ENCODE measurements at regions not wholly inside any gene's neighbourhood (a gene's known extent, or its start where the extent isn't known, plus 50 kb on each side); places are given as distances from the start of the nearest gene placed in this dataset.

DNA sequence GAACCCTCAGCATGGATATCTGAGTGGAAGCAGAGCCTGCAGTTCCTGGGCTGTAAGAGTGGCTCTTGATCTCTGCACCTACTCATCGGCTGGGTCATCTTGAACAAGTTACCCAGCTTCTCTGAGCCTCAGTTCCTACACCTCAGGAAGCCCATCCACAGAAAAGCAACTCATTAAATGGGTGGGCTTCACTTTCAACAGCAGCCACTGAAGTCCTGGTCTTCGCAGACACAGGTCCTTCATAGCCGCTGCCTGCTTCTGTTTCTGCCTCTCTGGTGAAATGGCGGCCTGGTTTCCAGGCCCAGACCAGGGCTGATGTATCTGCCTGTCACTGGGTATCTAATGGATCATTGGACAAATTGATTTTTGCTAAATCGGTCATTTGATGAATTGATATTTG lies 571.4 kb downstream of the PTPRU start:
- peak; percentile 17 for DNase-seq

DNA sequence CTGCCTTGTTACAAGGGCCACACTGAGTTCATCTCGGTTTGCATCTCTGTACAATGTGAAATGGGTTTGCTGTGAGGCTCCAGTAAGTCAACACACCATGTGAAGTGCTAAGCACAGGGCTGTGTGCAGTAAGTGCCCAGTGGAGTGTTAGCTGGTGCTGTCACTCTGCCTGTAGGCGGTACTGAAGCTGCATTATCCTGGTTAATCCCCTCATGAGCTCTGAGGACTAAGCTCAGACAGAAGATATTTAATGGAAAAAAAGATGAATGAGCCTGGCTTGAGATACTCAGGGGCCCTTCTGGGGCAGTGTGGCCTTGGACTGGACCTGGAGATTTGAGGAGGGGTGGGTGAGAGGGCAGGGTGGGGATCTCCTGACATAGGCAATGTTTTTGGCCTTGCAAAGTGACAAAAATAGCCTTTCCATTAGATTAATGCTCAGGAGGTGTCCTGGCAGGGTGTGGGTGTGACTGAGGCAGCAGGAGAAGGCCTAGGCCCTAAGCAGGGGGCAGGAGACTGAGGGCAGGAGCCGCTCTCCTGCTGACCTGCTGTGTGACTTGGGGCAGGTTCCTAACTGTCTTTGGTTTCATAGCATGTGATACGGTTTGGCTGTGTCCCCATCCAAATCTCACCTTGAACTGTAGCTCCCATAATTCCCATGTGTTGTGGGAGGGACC lies 570.5 kb downstream of the PTPRU start:
- no peaks in the 10 kb centered on the region for H3K27me3 ChIP-seq (ENCODE audit: control insufficient read depth, insufficient read depth, low read length, poor library complexity, severe bottlenecking)
- H3K27me3 Mint-ChIP-seq (ENCODE audit: insufficient read depth), result no peaks in the 10 kb centered on the region

More for the DNA sequence above, 571.4 kb downstream of the PTPRU start:
- Histone ChIP-seq H3K4me1 (ENCODE audit: control insufficient read depth, insufficient read depth, low read length) (peaks cover 10% of the 10 kb centered on the region), H3K27me3 (ENCODE audit: control insufficient read depth, insufficient read depth, low read length, poor library complexity, severe bottlenecking) (no peaks in the 10 kb centered on the region), H3K9me3 (ENCODE audit: control insufficient read depth, low read length) (no peaks in the 10 kb centered on the region), H3K27ac (ENCODE audit: low read depth, low read length) (no peak overlapping the region), H3K4me3 (ENCODE audit: low read length) (no peak overlapping the region), H3K36me3 (ENCODE audit: control insufficient read depth, insufficient read depth, low read length) (no peaks in the 10 kb centered on the region), H3K9ac (ENCODE audit: extremely low read depth, low read length, poor library complexity, severe bottlenecking) (no peak overlapping the region)
- Mint-ChIP-seq H3K4me1 (peaks cover 40% of the 10 kb centered on the region), H3K4me3 (no peak overlapping the region), H3K36me3 (ENCODE audit: low read depth) (no peaks in the 10 kb centered on the region), H3K27me3 (ENCODE audit: insufficient read depth) (no peaks in the 10 kb centered on the region), H3K27ac (no peak overlapping the region), H3K9me3 (no peaks in the 10 kb centered on the region)
- WGBS, 2 experiments (ENCODE audit: insufficient coverage in 1 of 2, insufficient read length in 1 of 2), result 92 to 96% methylated on average over 5 of the region's 5 CpGs
- TF ChIP-seq, protein P1, sequence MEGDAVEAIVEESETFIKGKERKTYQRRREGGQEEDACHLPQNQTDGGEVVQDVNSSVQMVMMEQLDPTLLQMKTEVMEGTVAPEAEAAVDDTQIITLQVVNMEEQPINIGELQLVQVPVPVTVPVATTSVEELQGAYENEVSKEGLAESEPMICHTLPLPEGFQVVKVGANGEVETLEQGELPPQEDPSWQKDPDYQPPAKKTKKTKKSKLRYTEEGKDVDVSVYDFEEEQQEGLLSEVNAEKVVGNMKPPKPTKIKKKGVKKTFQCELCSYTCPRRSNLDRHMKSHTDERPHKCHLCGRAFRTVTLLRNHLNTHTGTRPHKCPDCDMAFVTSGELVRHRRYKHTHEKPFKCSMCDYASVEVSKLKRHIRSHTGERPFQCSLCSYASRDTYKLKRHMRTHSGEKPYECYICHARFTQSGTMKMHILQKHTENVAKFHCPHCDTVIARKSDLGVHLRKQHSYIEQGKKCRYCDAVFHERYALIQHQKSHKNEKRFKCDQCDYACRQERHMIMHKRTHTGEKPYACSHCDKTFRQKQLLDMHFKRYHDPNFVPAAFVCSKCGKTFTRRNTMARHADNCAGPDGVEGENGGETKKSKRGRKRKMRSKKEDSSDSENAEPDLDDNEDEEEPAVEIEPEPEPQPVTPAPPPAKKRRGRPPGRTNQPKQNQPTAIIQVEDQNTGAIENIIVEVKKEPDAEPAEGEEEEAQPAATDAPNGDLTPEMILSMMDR (conservative IDR thresholded peaks at IDR 0.05), result no peak

DNA sequence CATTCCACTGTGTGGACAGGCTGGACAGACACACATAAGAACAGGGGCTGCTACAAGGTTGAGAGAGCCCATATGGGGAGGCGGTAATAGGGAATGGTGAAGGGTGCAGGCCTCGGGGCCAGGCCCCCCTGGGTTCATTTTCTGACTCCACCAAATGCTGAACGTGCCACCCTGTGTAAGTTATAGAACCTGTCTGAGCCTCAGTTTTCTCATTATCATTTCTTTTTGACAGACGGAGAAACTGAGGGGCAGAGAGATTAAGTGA lies 569.5 kb downstream of the PTPRU start:
- no peak overlapping the region for H3K4me3 Mint-ChIP-seq

More for the DNA sequence above, 570.5 kb downstream of the PTPRU start:
- Histone ChIP-seq H3K9me3 (ENCODE audit: control insufficient read depth, low read length) (no peaks in the 10 kb centered on the region), H3K9ac (ENCODE audit: extremely low read depth, low read length, poor library complexity, severe bottlenecking) (no peak overlapping the region), H3K4me1 (ENCODE audit: control insufficient read depth, insufficient read depth, low read length) (peaks cover 10% of the 10 kb centered on the region), H3K4me3 (ENCODE audit: low read length) (no peak overlapping the region), H3K36me3 (ENCODE audit: control insufficient read depth, insufficient read depth, low read length) (no peaks in the 10 kb centered on the region), H3K27ac (ENCODE audit: low read depth, low read length) (no peak overlapping the region)
- DNase-seq, result peak; percentile 20
- Mint-ChIP-seq H3K4me1 (peaks cover 40% of the 10 kb centered on the region), H3K36me3 (ENCODE audit: low read depth) (no peaks in the 10 kb centered on the region), H3K9me3 (no peaks in the 10 kb centered on the region), H3K4me3 (no peak overlapping the region), H3K27ac (no peak overlapping the region)
- TF ChIP-seq, protein P1 (conservative IDR thresholded peaks at IDR 0.05), result no peak
- WGBS, 2 experiments (ENCODE audit: insufficient coverage in 1 of 2, insufficient read length in 1 of 2), result 65 to 100% methylated on average over 2 to 4 of the region's 4 CpGs

More for the DNA sequence above, 569.5 kb downstream of the PTPRU start:
- no peaks in the 10 kb centered on the region for H3K36me3 Mint-ChIP-seq (ENCODE audit: low read depth)
- no peak overlapping the region for H3K27ac Mint-ChIP-seq
- H3K4me1 Mint-ChIP-seq, result peaks cover 40% of the 10 kb centered on the region
- WGBS, 2 experiments (ENCODE audit: insufficient coverage in 1 of 2, insufficient read length in 1 of 2), result 93 to 96% methylated on average over 3 to 4 of the region's 4 CpGs
- H3K27ac ChIP-seq (ENCODE audit: low read depth, low read length), result no peak overlapping the region
- H3K4me3 ChIP-seq (ENCODE audit: low read length), result no peak overlapping the region
- H3K4me1 ChIP-seq (ENCODE audit: control insufficient read depth, insufficient read depth, low read length), result peaks cover 10% of the 10 kb centered on the region
- no peaks in the 10 kb centered on the region for H3K9me3 ChIP-seq (ENCODE audit: control insufficient read depth, low read length)
- no peaks in the 10 kb centered on the region for H3K27me3 ChIP-seq (ENCODE audit: control insufficient read depth, insufficient read depth, low read length, poor library complexity, severe bottlenecking)
- DNase-seq, result no peak
- H3K36me3 ChIP-seq (ENCODE audit: control insufficient read depth, insufficient read depth, low read length), result no peaks in the 10 kb centered on the region
- H3K9ac ChIP-seq (ENCODE audit: extremely low read depth, low read length, poor library complexity, severe bottlenecking), result no peak overlapping the region
- no peaks in the 10 kb centered on the region for H3K27me3 Mint-ChIP-seq (ENCODE audit: insufficient read depth)
- H3K9me3 Mint-ChIP-seq, result no peaks in the 10 kb centered on the region
- TF ChIP-seq, protein P1 (conservative IDR thresholded peaks at IDR 0.05), result no peak

Data from endodermal cell (in vitro differentiated cells).